GM18517 (cell line): ENCODE measurements at regions not wholly inside any gene's neighbourhood (a gene's known extent, or its start where the extent isn't known, plus 50 kb on each side); places are given as distances from the start of the nearest gene placed in this dataset.

Experiments
- ATAC-seq: cut with Tn5 transposase; IDR thresholded peaks from one replicate; pipeline ENCODE4 v1.9.1; 2021; ENCODE audit warnings: mild to moderate bottlenecking, moderate library complexity; ENCODE audit not compliant: unreplicated experiment

DNA sequence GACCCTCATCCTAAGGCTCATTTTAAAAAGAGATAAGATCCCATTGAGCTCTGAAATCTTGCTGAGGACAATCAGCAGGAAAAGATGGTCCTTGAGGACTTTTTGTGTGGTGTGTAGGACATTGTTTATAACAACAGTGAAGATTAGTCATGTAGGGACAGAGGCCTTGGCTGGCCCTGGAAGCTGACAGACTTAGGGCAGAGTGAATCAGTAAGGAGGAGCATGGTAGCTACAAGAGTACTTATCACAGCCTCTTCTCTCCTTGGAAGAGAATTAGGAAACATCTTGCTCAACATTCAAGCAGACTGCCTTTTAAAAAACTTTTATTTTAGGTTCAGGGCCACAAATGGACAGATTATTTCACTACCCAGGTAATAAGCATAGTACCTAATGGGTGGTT lies 665.9 kb upstream of the SALL1 start:
- ATAC-seq, result no peak

DNA sequence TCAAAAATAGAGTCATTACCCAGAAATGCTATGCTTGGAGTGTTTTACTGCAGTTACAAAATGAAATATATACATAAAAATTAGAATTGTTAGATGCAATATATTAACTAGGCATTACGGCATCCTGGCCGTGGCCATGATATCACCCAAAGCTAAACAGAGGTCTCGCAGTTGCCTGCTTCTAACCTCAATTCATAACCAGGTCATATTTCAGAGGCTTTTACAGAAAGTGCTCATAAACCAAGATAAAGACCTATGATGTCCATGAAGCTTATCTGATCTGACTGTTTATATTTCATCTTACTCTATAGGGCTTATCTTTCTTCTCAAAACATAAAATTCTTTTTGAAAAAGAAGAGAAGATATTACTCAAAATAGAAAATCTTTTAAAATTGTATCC lies 664.5 kb upstream of the SALL1 start:
- no peak for ATAC-seq

DNA sequence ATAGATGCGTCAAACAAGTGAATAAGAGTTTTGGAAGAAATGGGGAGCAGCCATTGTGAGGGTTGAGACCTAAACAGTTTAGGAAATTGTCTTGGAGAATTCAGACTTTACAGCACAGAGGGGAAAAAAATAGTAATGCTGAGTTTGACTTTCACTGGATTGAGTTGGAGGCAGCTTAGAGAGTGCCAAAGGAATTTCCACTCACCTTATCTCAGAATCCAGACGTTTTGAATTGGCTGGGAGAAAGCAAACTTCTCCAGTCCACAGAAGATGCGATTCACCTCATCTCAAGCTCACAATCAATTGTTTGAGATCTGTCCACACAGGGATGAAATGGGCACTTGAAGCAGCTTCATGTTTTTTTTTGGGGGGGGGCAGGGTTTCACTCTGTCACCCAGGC lies 663.5 kb upstream of the SALL1 start:
- no peak for ATAC-seq

DNA sequence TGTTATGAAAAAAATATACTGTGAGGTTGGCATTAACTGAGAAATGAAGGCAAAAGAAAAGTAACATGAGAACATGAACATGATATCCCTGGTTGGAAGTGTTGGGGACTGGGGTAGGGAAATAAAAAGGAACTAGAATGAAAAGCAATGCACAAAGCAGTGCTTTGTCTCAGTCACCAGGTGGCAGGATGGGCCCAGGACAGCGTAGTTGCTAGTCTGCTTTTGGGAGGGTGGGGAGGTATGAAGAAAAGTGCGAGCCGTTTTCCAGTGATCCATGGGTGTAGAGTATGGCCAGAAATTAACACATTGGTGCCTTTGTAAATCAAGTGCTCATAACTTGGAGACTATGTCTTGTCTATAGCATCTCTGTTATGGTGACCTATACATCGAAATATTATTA lies 662.5 kb upstream of the SALL1 start:
- ATAC-seq, result no peak

DNA sequence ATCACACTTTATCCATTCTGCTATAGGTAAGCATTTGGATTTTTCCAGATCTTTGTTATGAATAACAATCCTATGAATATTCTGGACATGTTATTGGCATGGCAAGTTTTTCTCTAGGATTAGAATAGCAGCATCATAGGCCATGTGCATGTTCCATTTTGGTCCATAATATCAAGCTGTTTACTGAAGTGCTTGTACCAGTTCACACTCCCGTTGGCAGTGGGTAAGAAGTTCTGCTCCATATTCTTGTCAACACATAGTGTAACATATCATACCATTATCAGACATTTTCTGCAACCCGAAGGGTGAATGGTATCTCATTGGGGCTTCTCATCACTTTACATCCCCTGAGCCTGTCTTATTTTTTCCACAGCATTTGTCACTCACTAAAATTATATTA lies 661.9 kb upstream of the SALL1 start:
- no peak for ATAC-seq

DNA sequence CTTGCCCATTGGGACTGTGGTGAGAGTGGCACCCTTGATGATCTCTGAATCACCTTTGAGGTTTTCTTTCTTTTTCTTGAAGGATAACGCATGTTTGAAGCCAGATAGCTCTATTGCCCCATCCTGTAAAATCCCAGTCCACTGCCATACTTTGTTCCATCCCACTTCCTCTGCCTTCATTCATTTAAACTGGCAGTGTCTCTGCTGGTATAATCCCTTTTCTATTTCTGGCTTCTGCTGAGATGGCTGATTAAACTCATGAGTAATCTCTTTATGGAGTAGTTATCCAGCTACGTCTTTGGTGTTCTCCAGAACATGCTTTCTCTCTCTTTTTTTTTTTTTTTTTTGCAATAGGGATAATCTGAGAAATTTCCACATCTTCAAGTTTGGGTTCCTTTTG lies 656.5 kb upstream of the SALL1 start:
- no peak for ATAC-seq

DNA sequence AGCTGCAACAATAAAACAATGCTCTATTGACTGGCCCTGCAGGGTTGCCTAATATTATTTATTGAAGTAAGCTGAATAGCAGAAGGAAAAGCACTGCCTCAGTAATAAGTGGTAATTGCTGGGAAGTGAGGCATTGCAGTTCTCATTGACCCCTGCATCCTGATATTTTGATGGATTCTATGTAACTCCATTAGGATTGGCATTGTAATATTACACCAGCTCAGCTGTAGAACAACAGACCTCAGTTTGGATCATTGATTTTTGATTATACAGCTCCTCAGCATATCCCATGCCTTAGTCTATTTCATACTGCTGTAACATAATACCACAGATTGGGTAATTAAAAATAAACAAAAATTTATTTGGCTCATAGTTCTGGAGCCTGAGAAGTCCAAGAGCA lies 650.6 kb upstream of the SALL1 start:
- ATAC-seq, result no peak

DNA sequence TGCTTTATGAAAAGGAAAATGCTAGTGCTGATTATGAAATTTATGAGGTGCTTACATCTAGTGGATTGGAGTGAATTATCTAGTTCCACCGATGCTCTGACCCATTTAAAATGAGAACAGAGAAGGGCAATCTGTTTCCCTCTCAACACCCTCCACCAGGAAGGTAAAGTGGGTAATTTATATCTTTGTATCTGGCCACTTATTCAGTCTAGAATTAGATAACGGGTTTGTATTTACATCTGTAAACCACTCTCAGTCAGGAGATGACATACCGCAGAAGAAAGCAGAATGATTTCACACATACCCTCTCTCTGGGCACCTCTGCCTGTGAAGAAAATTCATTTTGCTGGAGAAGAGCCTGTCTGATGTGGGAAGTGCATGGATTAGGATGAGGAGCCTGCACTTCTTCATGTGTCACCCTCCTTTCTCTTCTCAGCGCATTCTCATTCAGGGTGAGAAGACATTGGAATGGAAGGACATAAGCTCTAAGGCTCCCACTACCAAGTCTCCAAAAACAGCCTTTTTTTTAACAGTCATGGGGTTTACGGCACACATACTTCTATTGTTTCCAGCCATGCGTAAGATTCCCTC lies 646.7 kb upstream of the SALL1 start:
- ATAC-seq, result no peak

DNA sequence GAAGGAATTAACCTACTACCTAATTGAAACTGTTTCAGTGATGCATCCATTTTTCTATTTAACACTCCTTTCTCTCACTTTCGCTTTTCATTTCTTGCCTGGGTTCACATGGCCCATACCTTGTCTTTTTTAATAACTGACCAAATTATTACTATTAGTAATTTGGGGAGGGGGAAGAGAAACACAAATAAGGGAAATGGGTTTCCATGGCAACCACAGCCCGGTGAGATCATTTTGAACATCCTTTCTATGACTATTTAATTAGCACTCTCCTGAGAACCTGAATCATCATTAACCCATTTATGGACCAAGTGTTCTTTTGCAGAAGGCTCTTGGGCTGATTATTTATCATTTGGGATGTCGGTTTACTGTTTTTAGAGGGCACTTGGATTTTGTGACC lies 628.2 kb upstream of the SALL1 start:
- no peak for ATAC-seq

DNA sequence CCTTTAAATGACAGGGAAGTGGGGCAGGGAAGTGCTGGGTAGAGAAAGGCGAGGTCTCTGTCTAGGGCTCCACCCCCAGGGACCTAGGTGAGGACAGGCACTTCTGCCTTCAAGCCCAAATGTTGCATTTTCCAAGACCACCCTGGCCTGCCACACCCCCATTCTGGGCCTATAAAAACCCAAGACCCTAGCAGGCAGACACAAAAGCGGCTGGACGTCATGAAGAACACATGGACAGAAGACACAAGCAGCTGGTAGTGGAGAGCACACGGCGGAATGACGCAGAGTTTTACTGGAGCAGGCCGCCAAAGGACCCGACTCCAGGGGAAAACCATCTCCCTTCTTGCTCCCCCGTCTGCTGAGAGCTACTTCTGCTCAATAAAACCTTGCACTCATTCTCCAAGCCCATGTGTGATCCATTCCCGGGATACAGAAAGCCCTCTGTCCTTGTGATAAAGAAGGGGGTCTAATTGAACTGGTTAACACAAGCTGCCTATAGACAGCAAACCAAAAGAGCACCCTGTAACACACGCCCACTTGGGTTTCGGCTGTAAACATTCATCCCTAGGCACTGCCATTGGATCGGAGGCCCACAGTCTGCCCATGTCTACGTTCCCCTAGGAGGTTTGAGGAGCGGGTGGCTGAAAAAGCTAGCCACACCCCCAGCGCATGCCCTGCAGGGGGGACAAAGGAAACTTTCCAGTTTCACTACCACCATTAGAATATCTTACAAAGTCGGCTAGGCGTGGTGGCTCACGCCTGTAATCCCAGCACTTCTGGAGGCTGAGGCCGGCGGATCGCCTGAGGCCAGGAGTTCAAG lies 622.2 kb upstream of the SALL1 start:
- no peak for ATAC-seq

DNA sequence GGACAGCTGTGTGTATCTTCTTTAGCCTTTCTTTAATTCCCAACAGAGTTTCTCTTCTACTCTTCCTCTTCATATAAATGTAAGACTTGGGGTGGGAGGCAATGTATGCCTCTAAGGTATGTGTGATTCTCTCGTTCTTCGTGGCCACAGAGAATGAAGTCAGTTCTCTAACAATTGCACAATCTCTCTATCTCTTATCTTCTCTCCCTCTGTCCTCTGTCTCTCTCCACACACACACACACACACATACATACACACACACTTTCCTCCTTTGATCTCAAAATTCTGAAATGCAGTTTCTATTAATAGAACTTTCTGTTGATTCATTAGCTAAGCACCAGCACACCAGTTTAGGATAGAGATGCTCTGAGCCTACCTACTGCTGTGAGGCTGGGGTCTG lies 615.7 kb upstream of the SALL1 start:
- ATAC-seq, result no peak

DNA sequence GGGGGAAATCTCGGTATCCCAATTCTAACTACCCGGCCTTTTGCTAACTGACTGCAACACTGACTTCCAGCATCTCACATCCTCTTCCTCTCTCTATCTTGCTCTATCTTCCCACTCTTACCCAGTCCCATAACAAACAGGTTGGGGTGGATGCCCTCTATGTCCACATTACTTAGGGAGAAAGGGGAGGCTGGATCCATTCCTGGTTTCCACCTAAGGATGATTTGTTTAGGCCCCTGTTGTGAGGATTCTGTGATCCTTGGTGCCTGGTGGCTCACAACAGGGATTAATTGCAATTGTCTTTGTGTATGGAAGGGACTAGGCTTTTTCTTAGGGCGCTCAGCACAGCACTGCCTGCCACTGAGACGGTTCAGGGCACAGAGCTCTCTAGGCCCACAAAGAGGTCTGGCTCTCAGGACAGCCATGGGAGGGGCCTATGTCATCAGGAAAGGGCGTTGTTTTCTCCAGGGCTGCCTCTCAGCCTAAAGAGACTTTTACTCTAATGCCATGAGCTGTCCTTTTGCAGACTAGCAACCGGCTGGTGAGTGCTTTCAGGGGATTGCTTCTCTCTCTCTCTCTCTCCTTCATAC lies 612.1 kb upstream of the SALL1 start:
- ATAC-seq, result no peak

DNA sequence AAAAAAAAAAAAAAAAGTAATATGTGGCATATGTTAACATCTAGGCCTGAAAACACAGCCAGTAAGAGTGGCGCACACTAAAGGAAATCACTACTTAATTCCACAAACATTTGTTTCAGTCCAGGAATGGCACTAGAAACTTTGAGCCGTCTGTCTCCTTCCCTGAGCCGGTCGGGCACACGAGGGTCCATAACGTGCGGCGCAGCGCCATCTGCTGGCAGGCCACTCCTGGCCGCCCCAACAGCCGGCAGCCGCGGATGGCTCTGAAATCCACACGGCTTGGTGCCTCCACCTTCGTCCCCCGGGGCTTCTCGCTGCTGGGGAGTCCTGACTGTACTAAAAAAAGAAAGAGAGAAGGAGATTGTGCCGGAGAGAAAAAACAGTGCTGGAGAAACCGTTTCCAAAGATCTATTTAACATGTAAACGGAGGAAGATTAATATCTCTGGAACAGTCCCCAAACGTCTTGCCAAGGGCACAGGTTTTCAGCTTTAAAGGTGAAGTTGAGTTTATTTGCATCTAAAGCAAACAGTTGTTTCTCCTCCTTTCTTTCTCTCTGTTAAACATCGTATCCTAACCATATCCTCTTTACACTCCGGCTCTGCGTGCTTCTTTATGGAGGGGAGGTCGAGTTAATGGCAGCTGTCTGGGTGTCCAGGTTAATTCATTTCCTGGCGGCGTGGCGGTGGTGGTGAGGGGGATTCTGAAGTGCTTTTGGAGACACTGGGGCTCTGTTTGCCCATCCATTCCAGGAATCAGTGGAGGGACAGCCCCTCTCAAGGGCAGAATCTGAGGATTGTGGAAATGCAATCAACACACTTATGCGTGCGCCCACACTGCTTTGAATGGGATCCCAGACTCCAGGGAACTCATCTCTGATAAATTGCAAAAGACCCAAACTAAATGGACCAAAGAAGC lies 611.3 kb upstream of the SALL1 start:
- ATAC-seq, result peak; percentile 71

DNA sequence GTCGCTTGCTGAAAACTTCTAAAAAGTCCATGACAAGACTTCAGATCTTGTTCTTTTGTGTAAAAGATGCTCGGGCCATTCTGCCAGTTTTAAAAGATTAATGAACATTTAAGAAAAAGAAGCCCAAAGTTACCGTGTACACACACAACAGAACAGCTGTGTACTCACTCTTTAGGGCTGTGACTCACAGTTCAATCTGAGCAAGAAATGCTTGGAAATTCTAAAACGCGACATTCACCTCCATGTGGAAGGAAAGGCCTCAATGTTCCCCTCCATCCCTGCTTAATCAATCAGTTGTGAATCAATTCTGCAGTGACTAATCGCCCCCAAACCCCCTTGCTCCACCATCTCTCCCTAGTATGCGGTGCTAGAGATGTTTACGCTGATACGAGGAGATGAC lies 609.9 kb upstream of the SALL1 start:
- ATAC-seq, result no peak

DNA sequence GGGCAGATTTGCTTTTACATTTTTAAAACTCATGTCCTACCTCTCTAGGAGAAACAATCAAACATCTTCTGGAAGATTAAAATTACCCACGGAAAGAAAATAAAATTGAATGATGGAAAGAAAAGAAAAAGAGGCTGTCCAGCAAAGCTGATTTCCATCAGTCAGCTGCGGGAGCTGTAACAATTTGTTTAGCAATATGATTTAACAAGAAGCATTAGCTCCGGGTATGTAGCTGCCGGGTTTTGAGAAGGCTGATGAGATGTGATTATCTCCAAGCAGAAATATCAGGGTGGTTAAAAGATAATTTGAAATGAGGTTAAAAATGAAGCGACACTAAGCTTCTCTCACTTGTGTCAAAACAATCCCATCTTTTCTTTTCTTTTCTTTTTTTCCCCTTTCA lies 608.9 kb upstream of the SALL1 start:
- no peak for ATAC-seq

DNA sequence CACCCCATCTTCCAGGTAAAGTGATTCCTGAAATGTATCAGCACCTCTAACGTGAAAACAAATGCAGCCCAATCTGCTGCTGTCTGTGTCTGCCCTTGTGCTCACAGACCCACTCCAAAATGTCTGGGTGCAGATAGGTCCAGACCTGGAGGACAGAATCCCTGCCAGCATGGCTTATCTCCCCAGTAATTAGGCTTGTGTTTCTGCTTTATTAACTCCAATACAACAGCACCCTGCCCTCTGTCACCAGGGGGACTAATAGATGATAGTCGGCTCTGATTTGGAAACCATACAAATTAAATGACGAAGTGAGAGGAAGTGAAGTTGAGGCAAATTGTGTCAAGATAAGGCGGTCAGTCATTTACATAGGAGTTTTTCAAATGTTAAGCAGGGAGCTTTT lies 608.3 kb upstream of the SALL1 start:
- no peak for ATAC-seq

DNA sequence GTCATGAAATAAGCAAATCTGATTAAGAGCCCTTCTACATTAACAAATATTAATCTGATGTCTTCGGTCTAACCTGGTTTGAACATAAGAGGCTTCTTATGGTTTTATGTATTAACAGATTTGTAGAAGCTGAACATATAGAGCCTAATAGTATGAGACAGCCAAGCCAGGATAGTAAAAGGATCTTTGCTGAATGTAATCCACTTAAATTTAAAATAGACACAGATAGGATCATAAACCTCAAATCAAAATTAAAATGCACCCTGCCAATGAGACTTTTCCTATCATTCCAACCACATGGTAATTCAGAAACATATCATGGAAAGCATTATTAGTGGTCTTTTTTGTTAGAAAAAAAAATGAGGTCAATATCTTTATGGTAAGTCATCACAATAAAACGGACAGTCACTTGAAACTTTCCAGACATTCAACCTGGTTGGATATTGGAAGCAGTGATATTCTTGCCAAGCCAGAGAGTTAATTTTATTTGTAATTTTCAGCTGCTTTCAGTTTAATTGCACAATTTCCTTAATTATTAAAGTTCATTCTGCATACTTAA lies 606.9 kb upstream of the SALL1 start:
- ATAC-seq, result no peak

DNA sequence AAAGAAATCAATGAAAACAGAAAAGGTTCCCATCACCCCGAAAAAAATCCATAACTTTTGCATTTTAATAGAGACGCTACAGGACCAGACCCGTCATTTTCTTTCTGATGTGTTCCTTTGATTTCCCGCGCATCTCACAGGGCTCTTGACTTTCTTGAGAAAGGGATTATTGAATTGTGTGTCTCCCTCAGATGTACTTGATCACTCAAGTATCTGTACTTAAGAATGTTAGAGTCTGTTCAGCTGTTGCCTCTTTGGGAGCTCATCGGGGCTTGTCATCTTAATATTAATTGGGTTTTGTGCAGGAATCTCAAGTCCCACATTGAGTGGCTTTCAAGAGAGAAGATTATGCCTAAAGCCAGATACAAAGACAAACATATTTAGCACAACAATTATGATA lies 606.4 kb upstream of the SALL1 start:
- ATAC-seq, result no peak

DNA sequence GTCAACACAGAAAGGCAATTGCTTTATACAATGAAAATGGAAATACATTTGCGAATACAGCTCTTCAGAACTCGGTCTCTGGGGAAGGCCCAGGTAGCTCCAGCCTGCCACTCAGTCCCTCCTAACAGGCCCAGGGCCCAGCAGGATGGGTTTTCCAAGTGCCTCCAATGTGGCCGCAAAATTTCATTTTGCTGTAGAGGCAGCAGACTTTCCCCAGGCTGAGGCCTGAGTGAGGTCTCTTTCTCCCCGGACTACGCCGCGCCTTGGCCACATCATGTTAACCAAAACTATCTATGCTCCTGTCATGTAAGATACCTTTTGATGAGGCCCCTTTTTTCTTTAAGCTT lies 606.0 kb upstream of the SALL1 start:
- no peak for ATAC-seq

DNA sequence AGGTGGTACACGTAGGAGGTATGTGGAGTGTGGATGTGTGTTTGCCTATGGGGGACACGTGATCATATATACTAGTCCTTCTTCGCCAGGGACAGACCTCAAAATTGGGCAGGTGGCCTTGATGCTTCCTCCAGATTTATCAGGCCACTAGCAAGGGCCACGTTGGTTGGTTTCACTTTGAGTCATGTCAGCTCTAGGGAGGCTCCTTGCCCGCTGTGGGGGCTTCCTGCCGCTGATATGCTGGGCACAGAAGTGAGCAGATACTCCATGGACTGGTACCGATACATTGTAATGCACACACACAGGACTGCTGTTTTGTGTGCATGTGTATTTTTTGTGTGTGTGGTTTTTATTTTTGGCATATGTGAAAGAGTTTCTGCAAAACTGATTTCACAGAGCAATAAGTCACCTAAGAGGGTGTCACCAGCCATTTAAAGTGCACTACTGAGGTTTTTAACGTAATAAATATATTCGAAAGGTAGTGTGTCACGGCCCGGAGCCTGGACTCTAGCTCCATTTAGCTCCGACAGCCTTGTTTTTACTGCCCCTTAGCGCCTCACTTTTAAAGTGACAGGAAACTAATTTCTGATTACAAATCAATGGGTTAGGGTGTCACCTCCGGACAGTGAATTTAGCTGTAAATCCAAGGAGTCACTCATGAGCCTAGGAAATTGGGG lies 605.5 kb upstream of the SALL1 start:
- ATAC-seq, result no peak
